Testis (tissue), 2 donors: ENCODE measurements at regions not wholly inside any gene's neighbourhood (a gene's known extent, or its start where the extent isn't known, plus 50 kb on each side); places are given as distances from the start of the nearest gene placed in this dataset.

Experiments
- POLR2A ChIP-seq: fragments of 450-650 bp; IDR thresholded peaks from one replicate; pipeline ENCODE4 v1.6.1; 2017; ENCODE audit warnings: antibody characterized with exemption, mild to moderate bottlenecking, moderate library complexity
- TF ChIP-seq, protein P1 (sequence below), 3 experiments: fragments of 450-650 bp in 2 of 3; fragments of 200-600 bp in 1 of 3; sonication (generic) in 1 of 3; IDR thresholded peaks; one replicate each; pipeline ENCODE4 v1.5.1; 2016 to 2019; ENCODE audit warnings: antibody characterized with exemption in 3 of 3, mild to moderate bottlenecking in 2 of 3, moderate library complexity in 1 of 3

DNA sequence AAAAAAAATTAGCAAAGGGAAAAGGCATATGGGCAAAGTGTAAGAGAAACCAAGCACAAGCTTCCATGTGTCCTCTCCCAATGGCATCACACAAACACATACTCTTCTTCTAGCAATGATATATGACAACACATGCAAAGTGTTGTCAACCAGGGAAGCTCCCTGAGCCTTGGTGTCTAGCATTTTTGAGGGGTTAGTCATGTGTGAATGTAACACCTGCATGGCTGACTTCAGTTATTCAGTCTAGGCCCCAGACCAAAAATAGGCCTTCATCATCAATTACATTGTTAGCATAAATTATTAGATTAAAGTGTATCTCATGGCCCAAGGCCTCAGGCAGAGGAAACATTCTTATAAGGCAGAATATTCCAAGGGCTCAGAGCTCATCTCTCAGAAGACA is 450.0 kb downstream of the TLE1 start:
- TF ChIP-seq, protein P1, sequence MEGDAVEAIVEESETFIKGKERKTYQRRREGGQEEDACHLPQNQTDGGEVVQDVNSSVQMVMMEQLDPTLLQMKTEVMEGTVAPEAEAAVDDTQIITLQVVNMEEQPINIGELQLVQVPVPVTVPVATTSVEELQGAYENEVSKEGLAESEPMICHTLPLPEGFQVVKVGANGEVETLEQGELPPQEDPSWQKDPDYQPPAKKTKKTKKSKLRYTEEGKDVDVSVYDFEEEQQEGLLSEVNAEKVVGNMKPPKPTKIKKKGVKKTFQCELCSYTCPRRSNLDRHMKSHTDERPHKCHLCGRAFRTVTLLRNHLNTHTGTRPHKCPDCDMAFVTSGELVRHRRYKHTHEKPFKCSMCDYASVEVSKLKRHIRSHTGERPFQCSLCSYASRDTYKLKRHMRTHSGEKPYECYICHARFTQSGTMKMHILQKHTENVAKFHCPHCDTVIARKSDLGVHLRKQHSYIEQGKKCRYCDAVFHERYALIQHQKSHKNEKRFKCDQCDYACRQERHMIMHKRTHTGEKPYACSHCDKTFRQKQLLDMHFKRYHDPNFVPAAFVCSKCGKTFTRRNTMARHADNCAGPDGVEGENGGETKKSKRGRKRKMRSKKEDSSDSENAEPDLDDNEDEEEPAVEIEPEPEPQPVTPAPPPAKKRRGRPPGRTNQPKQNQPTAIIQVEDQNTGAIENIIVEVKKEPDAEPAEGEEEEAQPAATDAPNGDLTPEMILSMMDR (IDR thresholded peaks at IDR 0.05), result no peak
- no peak for TF ChIP-seq POLR2A
